ENCODE measurements at regions not wholly inside any gene's neighbourhood (a gene's known extent, or its start where the extent isn't known, plus 50 kb on each side); places are given as distances from the start of the nearest gene placed in this dataset.

- Mint-ChIP-seq H3K36me3 (no peaks in the 10 kb centered on the region), H3K27me3 (ENCODE audit: low read depth) (no peaks in the 10 kb centered on the region), H3K9me3 (no peaks in the 10 kb centered on the region), H3K4me1 (peaks cover 12% of the 10 kb centered on the region), H3K4me3 (no peak overlapping the region), H3K27ac (no peak overlapping the region)
- no peak for DNase-seq (ENCODE audit: low spot score in 2 of 2, unreplicated experiment in 2 of 2)
- no peak for TF ChIP-seq CTCF (IDR thresholded peaks at IDR 0.05; ENCODE audit: unreplicated experiment)
Observed at GRCh38 chr6:114449659-114450058, 106.8 kb upstream of the HS3ST5 start.

- no peak for DNase-seq (ENCODE audit: low spot score in 2 of 2, unreplicated experiment in 2 of 2)
- Mint-ChIP-seq H3K36me3 (no peaks in the 10 kb centered on the region), H3K27me3 (ENCODE audit: low read depth) (no peaks in the 10 kb centered on the region), H3K4me1 (no peaks in the 10 kb centered on the region), H3K4me3 (no peak overlapping the region), H3K27ac (no peak overlapping the region), H3K9me3 (no peaks in the 10 kb centered on the region)
- no peak for TF ChIP-seq CTCF (IDR thresholded peaks at IDR 0.05; ENCODE audit: unreplicated experiment)
Observed at GRCh38 chr6:114446342-114446741, 103.5 kb upstream of the HS3ST5 start.

GRCh38 chr6:114445846-114446245 lies 103.0 kb upstream of the HS3ST5 start:
- Mint-ChIP-seq H3K4me1 (no peaks in the 10 kb centered on the region), H3K4me3 (no peak overlapping the region), H3K27me3 (ENCODE audit: low read depth) (no peaks in the 10 kb centered on the region), H3K36me3 (no peaks in the 10 kb centered on the region), H3K9me3 (no peaks in the 10 kb centered on the region), H3K27ac (no peak overlapping the region)
- no peak for TF ChIP-seq CTCF (IDR thresholded peaks at IDR 0.05; ENCODE audit: unreplicated experiment)
- DNase-seq (ENCODE audit: low spot score in 2 of 2, unreplicated experiment in 2 of 2) = no peak

- H3K27ac Mint-ChIP-seq = no peak overlapping the region
- TF ChIP-seq CTCF (IDR thresholded peaks at IDR 0.05; ENCODE audit: unreplicated experiment) = no peak
- no peaks in the 10 kb centered on the region for H3K4me1 Mint-ChIP-seq
- H3K27me3 Mint-ChIP-seq (ENCODE audit: low read depth) = no peaks in the 10 kb centered on the region
- no peak overlapping the region for H3K4me3 Mint-ChIP-seq
- no peaks in the 10 kb centered on the region for H3K36me3 Mint-ChIP-seq
- DNase-seq (ENCODE audit: low spot score in 2 of 2, unreplicated experiment in 2 of 2) = no peak
- no peaks in the 10 kb centered on the region for H3K9me3 Mint-ChIP-seq
Observed at GRCh38 chr6:114439411-114439810, 96.6 kb upstream of the HS3ST5 start.

- TF ChIP-seq CTCF (IDR thresholded peaks at IDR 0.05; ENCODE audit: unreplicated experiment) = no peak
- Mint-ChIP-seq H3K36me3 (no peaks in the 10 kb centered on the region), H3K27ac (no peak overlapping the region), H3K4me1 (no peaks in the 10 kb centered on the region), H3K9me3 (no peaks in the 10 kb centered on the region), H3K27me3 (ENCODE audit: low read depth) (no peaks in the 10 kb centered on the region), H3K4me3 (no peak overlapping the region)
- no peak for DNase-seq (ENCODE audit: low spot score in 2 of 2, unreplicated experiment in 2 of 2)
Observed at GRCh38 chr6:114437235-114437634, 94.4 kb upstream of the HS3ST5 start.

- no peak for DNase-seq (ENCODE audit: low spot score in 2 of 2, unreplicated experiment in 2 of 2)
- Mint-ChIP-seq H3K27ac (no peak overlapping the region), H3K9me3 (no peaks in the 10 kb centered on the region), H3K36me3 (no peaks in the 10 kb centered on the region), H3K4me3 (no peak overlapping the region), H3K4me1 (no peaks in the 10 kb centered on the region), H3K27me3 (ENCODE audit: low read depth) (no peaks in the 10 kb centered on the region)
- no peak for TF ChIP-seq CTCF (IDR thresholded peaks at IDR 0.05; ENCODE audit: unreplicated experiment)
Observed at GRCh38 chr6:114436691-114437090, 93.9 kb upstream of the HS3ST5 start.

All from mesothelial cell of epicardium (in vitro differentiated cells).